Endothelial cell of umbilical vein (primary cell): ENCODE measurements at regions not wholly inside any gene's neighbourhood (a gene's known extent, or its start where the extent isn't known, plus 50 kb on each side); places are given as distances from the start of the nearest gene placed in this dataset.

Experiments used
- BruUV-seq: library from RNA; stranded (reverse); fragments of 400-500 nt; replicated peaks from 2 replicates; lab custom pipeline; 2021; lab: Mats Ljungman, UMichigan
- CTCF ChIA-PET: fragments of 300-600, 350-600 bp; sonication (Branson Sonifier 250); formaldehyde crosslinking; loops from one replicate; lab custom pipeline; 2021; ENCODE audit warnings: antibody characterized with exemption, inconsistent platforms; lab: Charles Lee
- POLR2A ChIA-PET: fragments of 300-600, 350-600 bp; sonication (Branson Sonifier 250); formaldehyde crosslinking; loops from one replicate; lab custom pipeline; 2021; ENCODE audit warnings: antibody characterized with exemption, inconsistent platforms; lab: Charles Lee
- DNase-seq: peaks from one replicate; pipeline ENCODE4 v3.0.0-alpha.2; 2011; ENCODE audit warnings: low read depth, low spot score
- FAIRE-seq: peaks from 2 replicates; lab custom pipeline; 2011; peaks lifted over from hg19 to GRCh38; lab: Jason Lieb, UNC
- H2AFZ ChIP-seq: 2 replicates; pipeline ENCODE4 v1.6.0; 2012; ENCODE audit warnings: low read depth, low read length, control low read depth, inconsistent platforms
- H3K27ac ChIP-seq: 2 replicates; pipeline ENCODE4 v1.5.1; 2011; ENCODE audit warnings: low read depth, mild to moderate bottlenecking, control low read depth, low read length, moderate library complexity; ENCODE audit not compliant: insufficient read depth
- H3K27me3 ChIP-seq, 2 experiments: 2 replicates each; pipeline versions ENCODE4 v1.6.0 to v1.6.1; 2011; ENCODE audit warnings: low read length in 2 of 2, mixed read lengths in 1 of 2; ENCODE audit not compliant: control insufficient read depth in 2 of 2, insufficient read depth in 2 of 2
- H3K36me3 ChIP-seq, 2 experiments: 2 replicates in 1 of 2; 3 replicates in 1 of 2; pipeline ENCODE4 v1.5.1; 2011; ENCODE audit warnings: low read length in 2 of 2, mild to moderate bottlenecking in 1 of 2, moderate library complexity in 1 of 2; ENCODE audit not compliant: control insufficient read depth in 2 of 2, insufficient read depth in 2 of 2; ENCODE audit errors: extremely low read depth in 1 of 2
- H3K4me1 ChIP-seq: 3 replicates; pipeline ENCODE4 v1.5.1; 2011; ENCODE audit warnings: mild to moderate bottlenecking, low read length; ENCODE audit not compliant: control insufficient read depth, insufficient read depth; ENCODE audit errors: extremely low read depth
- H3K4me2 ChIP-seq: 2 replicates; pipeline ENCODE4 v1.6.1; 2011; ENCODE audit warnings: low read length, control low read depth, mixed read lengths; ENCODE audit not compliant: insufficient read depth
- H3K4me3 ChIP-seq, 3 experiments: fragments of 200-600 bp in 1 of 3; sonication (generic), shearing (Covaris generic) in 1 of 3; replicated peaks in 1 of 3; 2 replicates each; pipeline ENCODE4 v1.5.1; 2011 to 2016; ENCODE audit warnings: control low read depth in 3 of 3, low read length in 3 of 3, mild to moderate bottlenecking in 2 of 3, inconsistent platforms in 1 of 3, low read depth in 1 of 3, moderate library complexity in 1 of 3; ENCODE audit not compliant: insufficient read depth in 1 of 3
- H3K79me2 ChIP-seq: 2 replicates; pipeline ENCODE4 v1.6.0; 2012; ENCODE audit warnings: low read length, inconsistent platforms; ENCODE audit not compliant: control insufficient read depth, insufficient read depth
- H3K9ac ChIP-seq: replicated peaks from 2 replicates; pipeline ENCODE3; 2011; ENCODE audit warnings: low read length, control low read depth; ENCODE audit not compliant: insufficient read depth; ENCODE audit errors: extremely low read depth
- H3K9me1 ChIP-seq: replicated peaks from 3 replicates; pipeline ENCODE4 v1.6.0; 2011; ENCODE audit warnings: mild to moderate bottlenecking, low read length; ENCODE audit not compliant: control insufficient read depth, insufficient read depth; ENCODE audit errors: extremely low read depth
- H3K9me3 ChIP-seq: replicated peaks from 2 replicates; pipeline ENCODE4 v1.5.1; 2012; ENCODE audit warnings: low read length, inconsistent platforms; ENCODE audit not compliant: control insufficient read depth, insufficient read depth
- H4K20me1 ChIP-seq: replicated peaks from 2 replicates; pipeline ENCODE3; 2011; ENCODE audit warnings: mild to moderate bottlenecking, low read length; ENCODE audit not compliant: control insufficient read depth, insufficient read depth; ENCODE audit errors: extremely low read depth
- EZH2 ChIP-seq: IDR thresholded peaks from 2 replicates; pipeline ENCODE4 v1.6.1; 2012; ENCODE audit warnings: borderline replicate concordance, low read depth, mild to moderate bottlenecking, moderate library complexity, low read length, inconsistent platforms; ENCODE audit not compliant: severe bottlenecking
- FOS ChIP-seq: IDR thresholded peaks from 2 replicates; pipeline ENCODE4 v1.6.1; 2011; ENCODE audit warnings: mild to moderate bottlenecking, low read length, moderate library complexity, borderline replicate concordance; ENCODE audit not compliant: insufficient read depth
- GATA2 ChIP-seq: IDR thresholded peaks from 2 replicates; pipeline ENCODE4 v1.7.0; 2011; ENCODE audit warnings: low read depth, mild to moderate bottlenecking, moderate library complexity, mixed read lengths, low read length; ENCODE audit not compliant: insufficient read length, insufficient read depth
- JUN ChIP-seq: IDR thresholded peaks from 2 replicates; pipeline ENCODE4 v1.6.1; 2011; ENCODE audit warnings: borderline replicate concordance, low read depth; ENCODE audit not compliant: insufficient read length, insufficient read depth
- MYC ChIP-seq: IDR thresholded peaks from one replicate; pipeline ENCODE4 v1.6.1; 2011; ENCODE audit warnings: mild to moderate bottlenecking, low read depth, low read length
- POLR2A ChIP-seq: IDR thresholded peaks from 2 replicates; pipeline ENCODE4 v1.6.1; 2012; ENCODE audit warnings: low read depth, mild to moderate bottlenecking, control low read depth, low read length
- POLR2AphosphoS5 ChIP-seq: IDR thresholded peaks from 2 replicates; pipeline ENCODE4 v1.6.1; 2012; ENCODE audit warnings: low read depth, mild to moderate bottlenecking, control low read depth, low read length, moderate library complexity; ENCODE audit not compliant: insufficient read depth
- dilution Hi-C: fragments of 300-500 bp; cut with MboI; formaldehyde crosslinking; loops from one replicate; pipeline ENCODE4 v1.15.0; 2019; ENCODE audit warnings: low sequenced_read_pairs; ENCODE audit not compliant: extremely low pct_ligation_motif_present
- intact Hi-C: fragments of 100-400 bp; cut with micrococcal nuclease; formaldehyde crosslinking; loops from one replicate; pipeline ENCODE4 v1.10.0; 2022
- TF ChIP-seq, protein P1 (sequence below), 2 donors: IDR thresholded peaks; 1 replicate in 1 of 2; 2 replicates in 1 of 2; pipeline ENCODE4 v1.5.1; 2011; ENCODE audit warnings: low read length in 2 of 2, mild to moderate bottlenecking in 2 of 2, moderate library complexity in 2 of 2, control low read depth in 1 of 2, inconsistent platforms in 1 of 2, low read depth in 1 of 2; ENCODE audit not compliant: insufficient read depth in 1 of 2; ENCODE audit errors: extremely low read depth in 1 of 2
- TF ChIP-seq, protein P2 (sequence below): IDR thresholded peaks from 2 replicates; pipeline ENCODE4 v1.6.1; 2011; ENCODE audit not compliant: insufficient read depth, insufficient read length

DNA sequence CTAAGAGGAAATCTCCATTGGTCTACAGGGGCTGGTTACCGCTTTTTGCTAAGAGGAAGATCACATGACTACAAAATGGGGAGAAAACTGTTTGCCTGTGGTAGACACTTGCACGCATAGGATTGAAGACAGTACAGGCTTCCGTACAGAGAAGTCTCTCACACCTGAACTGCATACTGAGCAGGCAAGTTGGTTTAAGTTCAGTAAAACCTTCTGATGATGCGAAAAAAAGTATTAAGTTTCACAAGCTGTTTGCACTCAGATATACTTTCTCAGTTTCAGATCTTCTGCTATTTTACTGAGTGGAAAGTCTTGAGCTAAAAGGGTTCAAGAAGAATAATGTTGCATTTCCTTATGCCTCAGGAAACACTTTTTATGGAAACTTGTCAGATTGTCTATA lies 292.2 kb upstream of the MC4R start:
- no peak overlapping the region for H3K9ac ChIP-seq
- ChIA-PET CTCF (no interaction called here), POLR2A (no interaction called here)
- H3K4me2 ChIP-seq = no peak overlapping the region
- no peaks in the 10 kb centered on the region for H3K27me3 ChIP-seq
- no peaks in the 10 kb centered on the region for H3K79me2 ChIP-seq
- intact Hi-C loops (no loop called here), dilution Hi-C loops (no loop called here)
- H3K9me3 ChIP-seq = no peaks in the 10 kb centered on the region
- H3K4me3 ChIP-seq = no peak overlapping the region
- H2AFZ ChIP-seq = no peak overlapping the region
- no peaks in the 10 kb centered on the region for H3K9me1 ChIP-seq
- H3K4me1 ChIP-seq = no peaks in the 10 kb centered on the region
- no peak overlapping the region for H3K27ac ChIP-seq
- no peak for TF ChIP-seq FOS
- no peak for TF ChIP-seq POLR2AphosphoS5
- TF ChIP-seq, protein P1, sequence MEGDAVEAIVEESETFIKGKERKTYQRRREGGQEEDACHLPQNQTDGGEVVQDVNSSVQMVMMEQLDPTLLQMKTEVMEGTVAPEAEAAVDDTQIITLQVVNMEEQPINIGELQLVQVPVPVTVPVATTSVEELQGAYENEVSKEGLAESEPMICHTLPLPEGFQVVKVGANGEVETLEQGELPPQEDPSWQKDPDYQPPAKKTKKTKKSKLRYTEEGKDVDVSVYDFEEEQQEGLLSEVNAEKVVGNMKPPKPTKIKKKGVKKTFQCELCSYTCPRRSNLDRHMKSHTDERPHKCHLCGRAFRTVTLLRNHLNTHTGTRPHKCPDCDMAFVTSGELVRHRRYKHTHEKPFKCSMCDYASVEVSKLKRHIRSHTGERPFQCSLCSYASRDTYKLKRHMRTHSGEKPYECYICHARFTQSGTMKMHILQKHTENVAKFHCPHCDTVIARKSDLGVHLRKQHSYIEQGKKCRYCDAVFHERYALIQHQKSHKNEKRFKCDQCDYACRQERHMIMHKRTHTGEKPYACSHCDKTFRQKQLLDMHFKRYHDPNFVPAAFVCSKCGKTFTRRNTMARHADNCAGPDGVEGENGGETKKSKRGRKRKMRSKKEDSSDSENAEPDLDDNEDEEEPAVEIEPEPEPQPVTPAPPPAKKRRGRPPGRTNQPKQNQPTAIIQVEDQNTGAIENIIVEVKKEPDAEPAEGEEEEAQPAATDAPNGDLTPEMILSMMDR (IDR thresholded peaks at IDR 0.05; ENCODE audit: extremely low read depth in 1 of 2, insufficient read depth in 1 of 2, low read depth in 1 of 2, low read length in 2 of 2) = no peak
- TF ChIP-seq, protein P2, sequence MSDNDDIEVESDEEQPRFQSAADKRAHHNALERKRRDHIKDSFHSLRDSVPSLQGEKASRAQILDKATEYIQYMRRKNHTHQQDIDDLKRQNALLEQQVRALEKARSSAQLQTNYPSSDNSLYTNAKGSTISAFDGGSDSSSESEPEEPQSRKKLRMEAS = no peak
- no peak for TF ChIP-seq POLR2A
- no peak for TF ChIP-seq GATA2
- FAIRE-seq (no peak), DNase-seq (no peak)
- H3K36me3 ChIP-seq = no peaks in the 10 kb centered on the region
- no peaks in the 10 kb centered on the region for H4K20me1 ChIP-seq
- no TSS peak for BruUV-seq

- H3K4me3 ChIP-seq = no peak overlapping the region
- TF ChIP-seq POLR2AphosphoS5 (no peak), MYC (no peak), GATA2 (no peak), FOS (no peak), JUN (no peak), POLR2A (no peak), EZH2 (no peak)
- TF ChIP-seq, protein P2 = no peak
- TF ChIP-seq, protein P1 (IDR thresholded peaks at IDR 0.05; ENCODE audit: extremely low read depth in 1 of 2, insufficient read depth in 1 of 2, low read depth in 1 of 2, low read length in 2 of 2) = no peak
- DNase-seq = no peak
- H3K9me3 ChIP-seq = no peaks in the 10 kb centered on the region
- CTCF ChIA-PET = interaction anchor here (1.0 to 2.1 kb wide), 3 partner anchors 11 to 835 kb away, joined by 3 to 16 read pairs (median 4); no protein-coding TSS in a partner anchor
- no peak for FAIRE-seq
- H3K4me1 ChIP-seq = no peaks in the 10 kb centered on the region
- BruUV-seq = no TSS peak
- intact Hi-C loops = no loop called here
- peaks cover 0 to 2% of the 10 kb centered on the region in 2 experiments for H3K27me3 ChIP-seq
- H3K4me2 ChIP-seq = no peak overlapping the region
- no peaks in the 10 kb centered on the region for H4K20me1 ChIP-seq
- no peaks in the 10 kb centered on the region for H3K36me3 ChIP-seq
- no peaks in the 10 kb centered on the region for H3K9me1 ChIP-seq
- POLR2A ChIA-PET = no interaction called here
- dilution Hi-C loops = no loop called here
- no peaks in the 10 kb centered on the region for H3K79me2 ChIP-seq
- no peak overlapping the region for H2AFZ ChIP-seq
- no peak overlapping the region for H3K9ac ChIP-seq
- H3K27ac ChIP-seq = no peak overlapping the region
These were observed 294.4 kb upstream of the MC4R start for GRCh38 chr18:60667016-60667415.
